Esophagus muscularis mucosa (tissue), 4 donors: ENCODE measurements at regions not wholly inside any gene's neighbourhood (a gene's known extent, or its start where the extent isn't known, plus 50 kb on each side); places are given as distances from the start of the nearest gene placed in this dataset.

Source experiments
- DNase-seq: peaks from one replicate; pipeline ENCODE4 v3.0.0-alpha.2; 2017; ENCODE audit errors: extremely low spot score
- H3K27ac ChIP-seq, 4 donors: fragments of 200-600 bp; sonication (generic); replicated peaks in 1 of 4; 1 replicate in 3 of 4; 2 replicates in 1 of 4; pipeline ENCODE4 v1.5.1; 2016 to 2019; ENCODE audit warnings: mild to moderate bottlenecking in 1 of 4
- H3K27me3 ChIP-seq, 4 donors: fragments of 200-600 bp; sonication (generic); one replicate each; pipeline versions ENCODE4 v1.5.1 to v1.6.0; 2016 to 2019
- H3K36me3 ChIP-seq, 4 donors: fragments of 200-600 bp; sonication (generic); one replicate each; pipeline ENCODE4 v1.5.1; 2016 to 2019
- H3K4me1 ChIP-seq, 4 donors: fragments of 200-600 bp; sonication (generic); one replicate each; pipeline ENCODE4 v1.5.1; 2016 to 2019
- H3K4me3 ChIP-seq, 4 donors: fragments of 200-600 bp; sonication (generic); 1 replicate in 2 of 4; 2 replicates in 2 of 4; pipeline ENCODE4 v1.5.1; 2016 to 2019; ENCODE audit warnings: mild to moderate bottlenecking in 4 of 4, moderate library complexity in 1 of 4
- H3K9me3 ChIP-seq, 4 donors: fragments of 200-600 bp; sonication (generic); 1 replicate in 3 of 4; 2 replicates in 1 of 4; pipeline ENCODE4 v1.5.1; 2016 to 2019
- CTCF ChIP-seq, 3 experiments: fragments of 200-600 bp in 2 of 3; fragments of 450-650 bp in 1 of 3; sonication (generic) in 2 of 3; IDR thresholded peaks; one replicate each; pipeline ENCODE4 v1.5.1; 2017 to 2019; ENCODE audit warnings: antibody characterized with exemption in 3 of 3, mild to moderate bottlenecking in 2 of 3, moderate library complexity in 1 of 3
- EP300 ChIP-seq: sonication (generic); formaldehyde crosslinking; IDR thresholded peaks from one replicate; pipeline ENCODE4 v1.6.1; 2017; ENCODE audit warnings: antibody characterized with exemption
- POLR2A ChIP-seq: fragments of 450-650 bp; IDR thresholded peaks from one replicate; pipeline ENCODE4 v1.6.1; 2017; ENCODE audit warnings: antibody characterized with exemption, moderate library complexity, mild to moderate bottlenecking, low read depth
- POLR2AphosphoS5 ChIP-seq, 2 donors: sonication (generic); formaldehyde crosslinking; IDR thresholded peaks; one replicate each; pipeline ENCODE4 v1.6.1; 2017; ENCODE audit warnings: antibody characterized with exemption in 2 of 2
- WGBS: methylation state at CpG from one replicate; pipeline ENCODE4 v1.1.5; 2018; 5-methylcytosine and 5-hydroxymethylcytosine counted together
- intact Hi-C: fragments of 100-400 bp; cut with DNase I; formaldehyde crosslinking; loops from one replicate; pipeline ENCODE4 v1.15.1; 2023

GRCh38 chr6:6859722-6860121 is 248.0 kb upstream of the RREB1 start:
- peaks cover 15 to 16% (median 15%) of the 10 kb centered on the region in 4 donors for H3K4me1 ChIP-seq
- H3K36me3 ChIP-seq: no peaks in the 10 kb centered on the region
- peaks cover 0 to 23% (median 0%) of the 10 kb centered on the region in 4 donors for H3K27me3 ChIP-seq
- intact Hi-C loops: loop anchor here (10.0 kb wide), 1 partner anchor 185 kb away; no protein-coding TSS in a partner anchor
- 66% methylated on average over 5 of the region's 5 CpGs for WGBS
- TF ChIP-seq EP300: no peak
- TF ChIP-seq CTCF (IDR thresholded peaks at IDR 0.05): no peak
- no peak overlapping the region for H3K4me3 ChIP-seq
- no peak overlapping the region for H3K27ac ChIP-seq
- no peaks in the 10 kb centered on the region for H3K9me3 ChIP-seq
- DNase-seq: no peak

- Histone ChIP-seq H3K27me3 (peaks cover 0 to 19% (median 0%) of the 10 kb centered on the region in 4 donors), H3K27ac (no peak overlapping the region), H3K36me3 (no peaks in the 10 kb centered on the region), H3K9me3 (no peaks in the 10 kb centered on the region), H3K4me3 (no peak overlapping the region), H3K4me1 (peaks cover 15 to 16% (median 15%) of the 10 kb centered on the region in 4 donors)
- DNase-seq: no peak
- TF ChIP-seq POLR2A: no peak
- no peak for TF ChIP-seq CTCF (IDR thresholded peaks at IDR 0.05)
- no peak for TF ChIP-seq POLR2AphosphoS5 (IDR thresholded peaks at IDR 0.05)
- TF ChIP-seq EP300: no peak
- intact Hi-C loops: no loop called here
- WGBS: 80% methylated on average over 9 of the region's 9 CpGs
Measured at GRCh38 chr6:6860863-6861262, 246.9 kb upstream of the RREB1 start.

- Histone ChIP-seq H3K4me3 (no peak overlapping the region), H3K4me1 (peaks cover 10 to 12% (median 12%) of the 10 kb centered on the region in 4 donors), H3K27ac (no peak overlapping the region), H3K36me3 (no peaks in the 10 kb centered on the region), H3K27me3 (peaks cover 0 to 13% (median 0%) of the 10 kb centered on the region in 4 donors), H3K9me3 (no peaks in the 10 kb centered on the region)
- 76% methylated on average over 6 of the region's 6 CpGs for WGBS
- TF ChIP-seq POLR2AphosphoS5 (IDR thresholded peaks at IDR 0.05) (no peak), EP300 (no peak), CTCF (IDR thresholded peaks at IDR 0.05) (no peak), POLR2A (no peak)
- intact Hi-C loops: no loop called here
- no peak for DNase-seq
Measured at GRCh38 chr6:6861351-6861894, 246.3 kb upstream of the RREB1 start.

- H3K27me3 ChIP-seq: peaks cover 0 to 8% (median 0%) of the 10 kb centered on the region in 4 donors
- H3K4me3 ChIP-seq: no peak overlapping the region
- no peaks in the 10 kb centered on the region for H3K36me3 ChIP-seq
- DNase-seq: no peak
- TF ChIP-seq EP300: no peak
- TF ChIP-seq CTCF (IDR thresholded peaks at IDR 0.05): no peak
- TF ChIP-seq POLR2AphosphoS5 (IDR thresholded peaks at IDR 0.05): no peak
- no peak for TF ChIP-seq POLR2A
- peaks cover 5 to 6% (median 6%) of the 10 kb centered on the region in 4 donors for H3K4me1 ChIP-seq
- WGBS: 85% methylated on average over 4 of the region's 4 CpGs
- H3K9me3 ChIP-seq: no peaks in the 10 kb centered on the region
- no peak overlapping the region for H3K27ac ChIP-seq
- intact Hi-C loops: no loop called here
Measured at GRCh38 chr6:6861995-6862394, 245.8 kb upstream of the RREB1 start.
